ENCODE measurements at regions not wholly inside any gene's neighbourhood (a gene's known extent, or its start where the extent isn't known, plus 50 kb on each side); places are given as distances from the start of the nearest gene placed in this dataset.

DNA sequence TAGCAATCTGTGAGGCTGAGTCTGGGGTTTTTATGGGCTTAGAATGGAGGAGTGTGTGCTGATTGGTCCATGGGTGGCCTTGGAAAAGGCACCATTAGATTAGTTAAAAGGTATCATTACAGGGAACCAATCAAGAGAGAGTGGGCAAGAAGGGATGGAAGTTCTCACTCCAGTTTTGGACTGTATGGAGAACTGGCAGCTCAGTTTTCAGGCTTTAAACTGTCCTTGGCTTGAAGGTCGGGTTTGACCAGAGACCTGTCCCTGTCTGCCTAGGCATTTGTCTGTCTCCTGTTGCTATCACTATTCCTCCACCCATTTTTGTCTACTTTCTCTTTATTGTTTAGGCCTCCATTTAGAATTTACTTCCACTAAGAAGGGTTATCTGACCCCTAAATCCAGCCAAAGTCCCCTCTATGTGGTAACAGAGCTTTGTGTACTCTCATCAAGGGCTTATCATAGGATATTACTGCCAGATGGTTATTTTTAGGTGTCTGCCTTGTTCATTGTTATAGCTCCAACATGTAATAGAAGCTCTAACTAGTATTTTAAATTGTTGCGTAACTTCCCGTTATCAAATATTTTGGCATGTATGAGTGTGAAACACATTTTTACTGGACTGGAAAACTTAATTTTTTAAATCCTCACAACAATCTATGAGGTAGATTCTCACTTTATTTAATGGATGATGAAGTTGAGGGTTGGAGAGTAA, 133.3 kb upstream of the SLC10A2 start:
- TF ChIP-seq CTCF (IDR thresholded peaks at IDR 0.05; ENCODE audit: poor library complexity, severe bottlenecking): no peak
- no peaks in the 10 kb centered on the region for H3K9me3 ChIP-seq (ENCODE audit: severe bottlenecking)
- no peaks in the 10 kb centered on the region for H3K4me1 ChIP-seq (ENCODE audit: insufficient read depth, poor library complexity, severe bottlenecking)
- no peaks in the 10 kb centered on the region for H3K36me3 ChIP-seq (ENCODE audit: low read depth)
- H3K27me3 ChIP-seq (ENCODE audit: insufficient read depth, poor library complexity, severe bottlenecking): no peaks in the 10 kb centered on the region
- DNase-seq (ENCODE audit: low spot score): no peak
- H3K27ac ChIP-seq (ENCODE audit: poor library complexity, severe bottlenecking): no peak overlapping the region
- ATAC-seq (ENCODE audit: low read depth): no peak
- H3K4me3 ChIP-seq (ENCODE audit: severe bottlenecking): no peak overlapping the region

- ATAC-seq (ENCODE audit: low read depth): no peak
- Histone ChIP-seq H3K4me3 (ENCODE audit: severe bottlenecking) (no peak overlapping the region), H3K9me3 (ENCODE audit: severe bottlenecking) (no peaks in the 10 kb centered on the region), H3K27me3 (ENCODE audit: insufficient read depth, poor library complexity, severe bottlenecking) (no peaks in the 10 kb centered on the region), H3K36me3 (ENCODE audit: low read depth) (no peaks in the 10 kb centered on the region), H3K4me1 (ENCODE audit: insufficient read depth, poor library complexity, severe bottlenecking) (no peaks in the 10 kb centered on the region), H3K27ac (ENCODE audit: poor library complexity, severe bottlenecking) (no peak overlapping the region)
- no peak for DNase-seq (ENCODE audit: low spot score)
- TF ChIP-seq CTCF (IDR thresholded peaks at IDR 0.05; ENCODE audit: poor library complexity, severe bottlenecking): no peak
Measured at GRCh38 chr13:103196356-103196755, 130.1 kb upstream of the SLC10A2 start.

DNA sequence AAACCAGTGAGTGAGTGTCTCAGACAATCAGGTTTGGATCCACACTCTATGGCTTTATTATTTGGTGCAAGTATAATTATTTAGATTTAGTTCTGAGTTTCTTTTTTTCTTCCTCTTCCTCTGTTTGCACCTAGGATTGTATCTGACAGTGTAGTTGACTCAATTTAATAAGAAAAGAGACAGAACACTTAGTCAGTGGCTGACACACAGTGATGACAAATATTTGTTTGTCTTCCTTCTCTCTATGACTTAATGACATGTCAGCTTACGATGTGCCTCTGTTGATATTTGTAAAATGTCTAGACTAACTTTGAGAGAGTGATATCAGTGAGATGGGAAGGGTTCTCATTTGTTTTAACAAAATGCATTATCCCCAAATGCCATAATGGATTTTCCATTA, 129.5 kb upstream of the SLC10A2 start:
- Histone ChIP-seq H3K27ac (ENCODE audit: poor library complexity, severe bottlenecking) (no peak overlapping the region), H3K27me3 (ENCODE audit: insufficient read depth, poor library complexity, severe bottlenecking) (no peaks in the 10 kb centered on the region), H3K4me1 (ENCODE audit: insufficient read depth, poor library complexity, severe bottlenecking) (no peaks in the 10 kb centered on the region), H3K36me3 (ENCODE audit: low read depth) (no peaks in the 10 kb centered on the region), H3K4me3 (ENCODE audit: severe bottlenecking) (no peak overlapping the region), H3K9me3 (ENCODE audit: severe bottlenecking) (no peaks in the 10 kb centered on the region)
- no peak for DNase-seq (ENCODE audit: low spot score)
- no peak for ATAC-seq (ENCODE audit: low read depth)
- no peak for TF ChIP-seq CTCF (IDR thresholded peaks at IDR 0.05; ENCODE audit: poor library complexity, severe bottlenecking)

DNA sequence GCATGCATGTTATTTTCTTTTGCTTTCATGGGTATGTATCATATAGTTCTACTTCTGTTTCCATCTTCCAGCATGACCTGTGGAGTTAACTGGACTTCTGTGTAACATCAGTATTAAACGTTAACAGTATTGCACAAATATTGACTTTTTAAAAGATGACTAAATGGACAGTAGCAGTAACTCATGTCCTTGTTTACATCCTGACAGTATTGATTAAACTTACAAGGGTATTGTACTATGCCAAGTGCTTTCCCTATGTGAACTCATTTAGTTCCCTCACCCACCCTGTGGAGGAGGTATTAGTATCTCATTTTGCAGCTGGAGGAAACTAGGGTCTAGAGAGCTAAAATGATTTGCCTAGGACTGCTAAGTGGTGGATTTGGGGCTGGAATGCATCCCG, 128.7 kb upstream of the SLC10A2 start:
- DNase-seq (ENCODE audit: low spot score): no peak
- no peak for ATAC-seq (ENCODE audit: low read depth)
- Histone ChIP-seq H3K4me3 (ENCODE audit: severe bottlenecking) (no peak overlapping the region), H3K4me1 (ENCODE audit: insufficient read depth, poor library complexity, severe bottlenecking) (no peaks in the 10 kb centered on the region), H3K9me3 (ENCODE audit: severe bottlenecking) (no peaks in the 10 kb centered on the region), H3K27me3 (ENCODE audit: insufficient read depth, poor library complexity, severe bottlenecking) (no peaks in the 10 kb centered on the region), H3K27ac (ENCODE audit: poor library complexity, severe bottlenecking) (no peak overlapping the region), H3K36me3 (ENCODE audit: low read depth) (no peaks in the 10 kb centered on the region)
- TF ChIP-seq CTCF (IDR thresholded peaks at IDR 0.05; ENCODE audit: poor library complexity, severe bottlenecking): no peak

DNA sequence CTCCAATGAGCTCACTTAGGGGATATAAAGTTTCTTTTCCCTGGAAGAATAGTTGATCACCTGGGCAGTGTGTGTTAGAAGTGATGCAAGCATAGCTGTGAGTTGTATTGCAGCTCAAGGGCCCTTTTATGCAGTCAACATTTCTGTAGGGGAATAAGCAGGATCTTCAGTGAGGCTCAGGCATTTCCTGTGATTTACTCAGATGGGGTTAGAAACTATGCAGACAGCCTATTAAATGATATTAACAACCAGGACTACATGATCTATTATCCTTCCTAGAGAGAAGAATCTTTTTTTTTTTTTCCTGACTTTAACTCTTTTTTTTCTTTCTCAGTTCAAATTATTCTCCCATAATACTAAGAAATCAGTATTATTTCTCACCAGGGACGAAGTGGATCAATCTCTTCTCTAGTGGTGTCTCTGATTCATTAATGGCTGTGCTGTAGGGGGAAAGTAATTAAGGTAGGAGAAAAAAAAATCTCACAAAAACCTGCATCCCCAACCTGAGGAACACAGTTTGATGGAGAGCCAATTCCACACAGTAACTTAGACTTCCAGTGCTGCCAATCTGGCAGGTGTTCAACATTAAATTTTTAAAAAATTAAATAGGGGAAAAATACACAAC, 126.4 kb upstream of the SLC10A2 start:
- peak; percentile 31; the same call in 1 of the 3 replicates for ATAC-seq (ENCODE audit: low read depth)
- no peak for TF ChIP-seq CTCF (IDR thresholded peaks at IDR 0.05; ENCODE audit: poor library complexity, severe bottlenecking)
- no peak for DNase-seq (ENCODE audit: low spot score)
- Histone ChIP-seq H3K27me3 (ENCODE audit: insufficient read depth, poor library complexity, severe bottlenecking) (no peaks in the 10 kb centered on the region), H3K36me3 (ENCODE audit: low read depth) (no peaks in the 10 kb centered on the region), H3K9me3 (ENCODE audit: severe bottlenecking) (no peaks in the 10 kb centered on the region), H3K4me3 (ENCODE audit: severe bottlenecking) (no peak overlapping the region), H3K27ac (ENCODE audit: poor library complexity, severe bottlenecking) (no peak overlapping the region), H3K4me1 (ENCODE audit: insufficient read depth, poor library complexity, severe bottlenecking) (peaks cover 5% of the 10 kb centered on the region)

Data from RWPE2 (cell line).